Mesothelial cell of epicardium (in vitro differentiated cells): ENCODE measurements at regions not wholly inside any gene's neighbourhood (a gene's known extent, or its start where the extent isn't known, plus 50 kb on each side); places are given as distances from the start of the nearest gene placed in this dataset.

ENCODE experiments used
- DNase-seq, 2 experiments: peaks; one replicate each; pipeline ENCODE4 v3.0.0; 2021; ENCODE audit warnings: low spot score in 2 of 2; ENCODE audit not compliant: unreplicated experiment in 2 of 2
- H3K27ac Mint-ChIP-seq: 2 replicates; pipeline ENCODE4 v1.8.0; 2021; ENCODE audit warnings: mixed read lengths
- H3K27me3 Mint-ChIP-seq: 2 replicates; pipeline ENCODE4 v1.8.0; 2021; ENCODE audit warnings: low read depth, mixed read lengths
- H3K36me3 Mint-ChIP-seq: 2 replicates; pipeline ENCODE4 v1.8.0; 2021; ENCODE audit warnings: mixed read lengths
- H3K4me1 Mint-ChIP-seq: 2 replicates; pipeline ENCODE4 v1.8.0; 2021; ENCODE audit warnings: mixed read lengths
- H3K4me3 Mint-ChIP-seq: 2 replicates; pipeline ENCODE4 v1.8.0; 2021; ENCODE audit warnings: mild to moderate bottlenecking, moderate library complexity, mixed read lengths
- H3K9me3 Mint-ChIP-seq: 2 replicates; pipeline ENCODE4 v1.8.0; 2021; ENCODE audit warnings: mixed read lengths
- TF ChIP-seq, protein P1 (sequence below): fragments of 200-600 bp; sonication (generic); IDR thresholded peaks from one replicate; pipeline ENCODE4 v1.5.0; 2021; ENCODE audit warnings: antibody characterized with exemption; ENCODE audit not compliant: unreplicated experiment

DNA sequence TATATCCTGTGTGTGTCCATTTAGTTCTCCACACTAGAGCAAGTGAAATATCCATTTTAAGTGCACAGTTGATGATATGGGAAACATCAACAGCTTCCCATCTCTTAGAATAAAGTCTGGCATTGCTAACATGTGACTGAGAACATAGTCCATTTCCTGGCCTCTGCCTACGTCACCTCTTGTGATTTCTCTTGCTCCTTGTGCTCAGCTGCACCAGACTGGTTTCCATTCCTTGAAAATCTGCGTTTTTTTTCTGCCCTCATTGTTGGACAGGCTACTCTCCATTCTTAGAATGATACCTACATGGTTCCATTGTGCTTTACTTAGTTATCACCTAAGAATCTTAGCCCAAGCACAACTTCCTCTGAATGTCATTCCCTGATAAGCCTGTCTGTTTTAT lies 851.2 kb upstream of the ID2 start:
- Mint-ChIP-seq H3K27ac (no peak overlapping the region), H3K4me3 (no peak overlapping the region), H3K9me3 (no peaks in the 10 kb centered on the region), H3K27me3 (no peaks in the 10 kb centered on the region), H3K36me3 (no peaks in the 10 kb centered on the region), H3K4me1 (peaks cover 2% of the 10 kb centered on the region)
- TF ChIP-seq, protein P1, sequence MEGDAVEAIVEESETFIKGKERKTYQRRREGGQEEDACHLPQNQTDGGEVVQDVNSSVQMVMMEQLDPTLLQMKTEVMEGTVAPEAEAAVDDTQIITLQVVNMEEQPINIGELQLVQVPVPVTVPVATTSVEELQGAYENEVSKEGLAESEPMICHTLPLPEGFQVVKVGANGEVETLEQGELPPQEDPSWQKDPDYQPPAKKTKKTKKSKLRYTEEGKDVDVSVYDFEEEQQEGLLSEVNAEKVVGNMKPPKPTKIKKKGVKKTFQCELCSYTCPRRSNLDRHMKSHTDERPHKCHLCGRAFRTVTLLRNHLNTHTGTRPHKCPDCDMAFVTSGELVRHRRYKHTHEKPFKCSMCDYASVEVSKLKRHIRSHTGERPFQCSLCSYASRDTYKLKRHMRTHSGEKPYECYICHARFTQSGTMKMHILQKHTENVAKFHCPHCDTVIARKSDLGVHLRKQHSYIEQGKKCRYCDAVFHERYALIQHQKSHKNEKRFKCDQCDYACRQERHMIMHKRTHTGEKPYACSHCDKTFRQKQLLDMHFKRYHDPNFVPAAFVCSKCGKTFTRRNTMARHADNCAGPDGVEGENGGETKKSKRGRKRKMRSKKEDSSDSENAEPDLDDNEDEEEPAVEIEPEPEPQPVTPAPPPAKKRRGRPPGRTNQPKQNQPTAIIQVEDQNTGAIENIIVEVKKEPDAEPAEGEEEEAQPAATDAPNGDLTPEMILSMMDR, result no peak
- DNase-seq, result no peak

DNA sequence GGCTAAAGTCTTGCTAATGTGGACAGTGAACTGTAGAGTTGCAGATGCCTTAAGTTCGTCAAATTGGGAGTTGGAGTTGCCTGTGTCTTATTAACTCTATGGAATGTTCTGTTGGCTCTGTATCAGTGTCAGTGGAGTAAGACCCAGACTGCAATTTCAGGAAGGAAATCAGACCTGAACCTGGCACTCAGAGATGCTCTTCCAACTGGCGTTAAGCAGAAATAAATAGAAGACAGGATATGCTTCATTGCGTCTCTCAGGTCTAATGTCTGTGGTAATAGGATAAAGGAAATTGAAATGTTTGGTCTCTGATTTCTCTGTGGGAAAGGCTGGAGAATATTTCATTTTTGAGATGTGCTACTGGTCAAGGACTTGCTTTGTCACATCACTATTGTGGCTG lies 846.7 kb upstream of the ID2 start:
- Mint-ChIP-seq H3K4me1 (peaks cover 7% of the 10 kb centered on the region), H3K4me3 (no peak overlapping the region), H3K9me3 (peaks cover 7% of the 10 kb centered on the region), H3K36me3 (no peaks in the 10 kb centered on the region), H3K27ac (no peak overlapping the region), H3K27me3 (no peaks in the 10 kb centered on the region)
- TF ChIP-seq, protein P1, result no peak
- no peak for DNase-seq

DNA sequence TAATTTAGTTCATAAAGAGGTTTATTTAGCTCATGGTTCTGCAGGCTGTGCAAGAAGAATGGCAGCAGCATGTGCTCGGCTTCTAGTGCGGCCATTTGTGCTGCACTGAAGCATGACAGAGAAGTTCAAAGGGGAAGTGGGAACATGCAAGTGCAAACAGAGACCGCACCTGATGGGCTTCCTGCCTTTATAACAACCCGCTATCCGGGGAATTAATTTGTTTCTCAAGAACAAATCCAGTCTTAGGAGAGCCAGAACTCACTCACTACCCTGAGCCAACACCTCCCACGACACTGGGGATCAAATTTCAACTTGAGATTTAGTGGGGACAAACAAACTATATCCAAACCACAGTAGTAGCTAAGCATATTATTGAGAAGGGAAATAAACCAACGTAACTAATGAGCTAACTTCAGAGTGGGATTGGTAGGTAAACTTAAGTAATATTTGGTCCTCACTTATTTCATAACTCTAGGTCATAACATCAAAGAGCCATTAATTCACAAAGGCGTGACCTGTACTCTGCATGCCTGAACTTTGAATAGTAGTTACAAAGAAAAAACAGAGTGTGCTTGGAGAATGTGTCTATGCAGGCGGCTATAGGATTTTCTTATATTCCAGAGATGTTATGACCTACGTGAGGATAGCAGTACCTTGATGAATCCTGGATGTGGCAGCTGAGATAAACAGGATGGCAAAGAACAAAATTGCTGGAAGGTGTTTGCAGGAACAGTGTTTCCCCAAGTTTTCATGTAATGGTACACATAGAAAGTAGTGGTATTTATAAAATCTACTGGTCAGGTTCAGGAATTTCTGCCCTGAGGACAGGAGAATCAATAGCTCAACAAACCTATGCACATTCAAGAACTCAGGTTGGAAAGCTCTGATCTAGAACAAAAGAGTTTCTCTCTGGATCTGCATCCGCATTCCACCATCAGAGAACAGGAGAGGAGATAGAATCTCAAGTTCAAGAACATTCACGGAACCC lies 845.9 kb upstream of the ID2 start:
- Mint-ChIP-seq H3K36me3 (no peaks in the 10 kb centered on the region), H3K4me3 (no peak overlapping the region), H3K27ac (no peak overlapping the region), H3K27me3 (no peaks in the 10 kb centered on the region), H3K9me3 (peaks cover 9% of the 10 kb centered on the region), H3K4me1 (peaks cover 7% of the 10 kb centered on the region)
- TF ChIP-seq, protein P1, result no peak
- no peak for DNase-seq

DNA sequence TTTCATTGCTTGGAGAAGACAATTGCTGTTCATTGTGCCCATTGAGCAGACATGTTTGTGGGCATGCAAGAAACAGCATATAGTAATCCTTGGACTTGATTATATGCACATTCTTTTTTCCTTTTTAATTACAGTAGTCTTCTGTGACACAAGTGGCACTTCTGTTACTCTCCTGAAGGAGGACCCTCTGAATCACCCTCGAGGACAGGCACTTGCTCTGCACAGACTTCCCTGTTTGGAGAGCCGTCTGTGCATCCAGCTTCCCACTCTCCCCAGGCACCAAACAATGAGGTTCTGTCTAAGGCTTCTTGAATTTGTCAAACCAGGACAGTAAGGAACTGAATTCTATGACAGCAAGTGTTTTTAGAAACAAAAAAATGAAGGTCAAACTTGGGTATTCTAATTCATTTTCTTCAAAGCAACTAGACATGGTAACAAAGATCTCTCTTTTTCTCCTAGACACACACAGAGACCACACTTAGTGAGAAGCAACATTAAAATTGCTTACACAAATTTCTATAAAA lies 844.6 kb upstream of the ID2 start:
- no peaks in the 10 kb centered on the region for H3K27me3 Mint-ChIP-seq
- H3K4me1 Mint-ChIP-seq, result peaks cover 7% of the 10 kb centered on the region
- TF ChIP-seq, protein P1, result no peak
- H3K27ac Mint-ChIP-seq, result no peak overlapping the region
- H3K4me3 Mint-ChIP-seq, result no peak overlapping the region
- peaks cover 13% of the 10 kb centered on the region for H3K9me3 Mint-ChIP-seq
- no peaks in the 10 kb centered on the region for H3K36me3 Mint-ChIP-seq
- no peak for DNase-seq

DNA sequence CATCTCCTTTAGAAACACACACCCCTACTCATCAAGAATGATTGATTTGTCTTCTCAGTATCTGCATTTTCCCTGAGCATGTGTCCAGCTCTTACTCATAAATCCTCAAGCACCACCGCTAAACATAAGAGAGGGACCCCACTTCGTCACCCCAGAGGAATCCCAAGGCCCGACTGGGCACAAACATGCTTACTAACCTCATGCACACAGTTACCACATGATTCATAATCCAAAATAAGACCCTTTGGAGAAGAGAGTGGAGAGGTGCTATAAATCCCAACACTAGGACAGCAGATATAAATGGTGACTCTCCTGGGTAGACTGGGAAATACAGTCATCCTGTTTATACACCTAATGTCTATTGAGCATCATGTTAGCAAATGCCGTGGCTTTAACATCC lies 843.2 kb upstream of the ID2 start:
- H3K36me3 Mint-ChIP-seq, result no peaks in the 10 kb centered on the region
- no peak overlapping the region for H3K4me3 Mint-ChIP-seq
- H3K27ac Mint-ChIP-seq, result no peak overlapping the region
- peaks cover 13% of the 10 kb centered on the region for H3K9me3 Mint-ChIP-seq
- no peak for DNase-seq
- H3K4me1 Mint-ChIP-seq, result peaks cover 7% of the 10 kb centered on the region
- no peaks in the 10 kb centered on the region for H3K27me3 Mint-ChIP-seq
- TF ChIP-seq, protein P1, result no peak
